Ecto neural progenitor cell (in vitro differentiated cells): ENCODE measurements at regions not wholly inside any gene's neighbourhood (a gene's known extent, or its start where the extent isn't known, plus 50 kb on each side); places are given as distances from the start of the nearest gene placed in this dataset.

Experiments
- DNase-seq: peaks from one replicate; pipeline ENCODE4 v3.0.0-alpha.2; 2018; ENCODE audit warnings: low spot score

DNA sequence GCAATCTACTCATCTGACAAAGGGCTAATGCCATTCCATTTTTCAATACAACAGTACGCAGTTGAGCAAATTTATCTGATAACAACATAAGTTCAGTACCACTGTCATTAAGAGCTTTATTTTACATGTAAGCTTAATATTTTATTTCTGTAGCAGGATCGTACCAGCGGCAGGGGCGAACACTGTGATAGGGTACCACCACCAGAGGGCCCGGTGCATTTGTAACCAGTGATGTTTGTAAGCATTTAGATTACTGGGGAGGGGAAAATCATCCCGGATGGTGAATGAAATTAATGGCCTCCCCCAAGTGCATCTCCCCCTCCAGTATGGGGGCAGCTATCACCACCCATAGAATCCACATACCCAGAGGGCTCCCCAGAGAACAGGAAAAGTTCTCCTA, 179.0 kb downstream of the ADGRA3 start:
- no peak for DNase-seq

DNA sequence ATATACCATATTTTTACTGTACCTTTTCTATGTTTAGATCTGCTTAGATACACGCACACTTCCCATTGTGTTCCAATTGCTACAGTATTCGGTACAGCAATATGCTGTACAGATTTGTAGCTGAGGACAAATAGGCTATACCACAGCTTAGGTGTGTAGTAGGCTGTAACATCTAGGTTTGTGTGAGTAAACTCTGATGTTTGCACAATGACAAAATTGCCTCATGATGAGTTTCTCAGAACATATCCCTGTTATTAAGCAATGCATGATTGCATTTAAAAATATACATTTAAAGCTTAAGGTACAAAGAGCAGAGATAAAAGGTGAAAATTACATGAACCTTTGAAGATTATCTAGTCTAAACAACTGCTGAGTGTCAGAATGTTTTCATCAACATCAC, 181.7 kb downstream of the ADGRA3 start:
- DNase-seq: no peak

DNA sequence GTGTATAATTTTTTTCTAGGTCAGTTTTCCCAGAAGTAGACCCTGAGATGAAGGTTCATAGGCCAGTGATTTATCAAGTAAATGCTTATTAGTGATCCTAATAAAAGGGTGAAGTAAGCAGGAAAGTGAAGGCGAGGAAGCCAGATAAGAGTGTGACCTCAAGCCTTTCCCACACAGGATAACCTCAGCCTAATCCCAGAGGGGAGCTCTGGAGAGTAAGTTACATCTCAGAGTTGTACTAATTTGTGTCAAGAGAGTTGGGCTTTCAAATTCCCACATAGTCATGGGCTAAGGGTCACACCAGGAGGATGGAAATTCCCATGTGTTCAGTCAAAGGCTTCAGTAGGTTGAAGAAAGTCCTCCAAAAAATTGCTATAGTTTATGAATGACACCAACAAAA, 191.4 kb downstream of the ADGRA3 start:
- DNase-seq: no peak

DNA sequence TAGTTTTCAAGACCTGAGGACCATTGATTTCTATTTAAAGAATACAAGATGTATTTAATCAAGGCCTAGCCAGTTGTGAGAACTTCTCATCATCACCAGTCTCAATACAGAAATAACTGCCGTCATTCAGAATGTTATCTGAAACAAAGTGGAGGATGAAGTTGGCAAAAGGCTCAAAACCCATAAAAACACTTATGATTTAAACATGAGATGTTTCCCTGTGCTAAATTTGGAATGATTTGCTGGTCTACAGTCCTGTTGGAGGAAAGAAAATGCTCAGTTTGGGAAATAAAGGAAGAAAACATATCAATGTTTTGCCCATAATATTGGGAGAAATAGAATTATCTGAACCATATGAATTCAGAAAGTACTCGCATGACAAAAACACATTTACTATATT, 192.2 kb downstream of the ADGRA3 start:
- no peak for DNase-seq

DNA sequence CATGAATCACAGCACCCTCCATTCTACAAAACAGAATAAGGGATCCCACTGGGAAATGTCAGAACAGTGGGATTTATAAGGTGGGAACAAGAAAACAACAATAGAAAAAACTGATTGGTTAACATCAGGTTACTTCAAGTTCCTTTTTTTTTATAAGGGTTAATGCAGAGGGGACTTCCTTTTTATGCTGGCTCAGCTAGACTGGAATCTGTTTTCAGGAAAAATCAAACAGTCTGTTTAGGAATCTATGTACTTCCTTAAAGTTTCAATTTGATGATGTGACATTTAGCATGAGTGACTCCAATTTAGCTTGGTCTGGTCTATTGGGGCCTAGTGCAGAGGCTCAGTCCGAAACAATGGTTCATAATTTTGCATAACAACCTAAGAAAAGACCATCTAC, 192.9 kb downstream of the ADGRA3 start:
- DNase-seq: no peak

- no peak for DNase-seq
Measured at GRCh38 chr4:22315628-22316027, 200.2 kb downstream of the ADGRA3 start.

GRCh38 chr4:22313976-22314375, 201.9 kb downstream of the ADGRA3 start:
- DNase-seq: no peak

DNA sequence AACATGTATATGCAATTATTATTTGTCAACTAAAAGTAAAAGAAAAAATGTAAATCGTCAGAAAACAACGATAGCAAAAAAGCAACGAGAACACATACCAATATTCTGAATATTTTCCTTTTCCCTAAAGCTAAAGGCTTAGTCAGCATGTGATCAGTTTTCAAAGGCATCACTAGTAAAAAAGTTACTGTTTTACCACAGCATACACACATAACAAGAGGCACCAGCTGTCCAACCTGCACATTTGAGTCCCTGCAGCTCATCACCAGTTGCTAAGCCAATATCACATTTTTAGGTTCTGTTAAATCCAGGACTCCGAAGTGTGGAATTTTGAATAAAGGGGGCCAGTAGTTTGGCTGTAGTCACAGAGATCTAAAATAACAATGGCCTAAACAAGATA, 203.8 kb downstream of the ADGRA3 start:
- DNase-seq: no peak

DNA sequence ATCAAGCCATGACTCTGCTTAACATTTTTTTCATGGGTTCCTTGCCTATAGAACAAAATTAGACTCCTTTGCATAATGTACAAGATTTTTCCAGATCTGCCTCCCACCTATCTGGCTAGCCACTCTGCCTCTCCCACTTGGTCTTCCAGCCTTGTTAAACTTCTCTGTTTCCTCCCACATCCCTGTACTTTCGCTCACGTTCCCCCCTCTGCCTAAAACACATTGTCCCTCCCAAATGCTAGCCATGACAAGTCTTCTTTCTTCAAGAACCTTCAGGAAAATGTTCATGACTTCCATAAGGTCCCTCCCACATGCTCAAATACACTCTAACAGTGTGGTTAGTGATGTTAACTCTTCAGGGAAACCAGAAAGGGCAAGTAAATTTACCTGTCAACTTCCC, 214.6 kb downstream of the ADGRA3 start:
- DNase-seq: no peak

- DNase-seq: no peak
Measured at GRCh38 chr4:22299678-22300077, 216.2 kb downstream of the ADGRA3 start.

DNA sequence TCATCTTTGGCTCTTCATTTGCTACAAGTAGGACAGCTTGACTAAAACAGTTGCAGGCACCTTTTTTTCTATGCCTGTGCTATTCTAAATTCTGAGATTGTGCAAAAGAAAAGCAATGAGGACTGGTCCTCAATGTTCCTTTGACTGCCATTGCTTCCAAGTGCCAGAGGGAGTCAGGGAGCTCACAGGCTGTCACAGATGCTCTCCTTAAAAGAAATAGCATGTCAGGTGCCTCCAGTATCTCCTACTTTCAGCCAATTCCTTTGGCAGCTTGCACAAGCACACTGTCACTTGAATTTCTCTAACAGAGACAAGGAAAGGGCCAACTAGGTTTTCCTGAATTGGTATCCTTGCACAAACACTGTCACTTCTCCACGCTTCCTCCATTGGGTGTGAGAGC, 228.2 kb downstream of the ADGRA3 start:
- DNase-seq: no peak

DNA sequence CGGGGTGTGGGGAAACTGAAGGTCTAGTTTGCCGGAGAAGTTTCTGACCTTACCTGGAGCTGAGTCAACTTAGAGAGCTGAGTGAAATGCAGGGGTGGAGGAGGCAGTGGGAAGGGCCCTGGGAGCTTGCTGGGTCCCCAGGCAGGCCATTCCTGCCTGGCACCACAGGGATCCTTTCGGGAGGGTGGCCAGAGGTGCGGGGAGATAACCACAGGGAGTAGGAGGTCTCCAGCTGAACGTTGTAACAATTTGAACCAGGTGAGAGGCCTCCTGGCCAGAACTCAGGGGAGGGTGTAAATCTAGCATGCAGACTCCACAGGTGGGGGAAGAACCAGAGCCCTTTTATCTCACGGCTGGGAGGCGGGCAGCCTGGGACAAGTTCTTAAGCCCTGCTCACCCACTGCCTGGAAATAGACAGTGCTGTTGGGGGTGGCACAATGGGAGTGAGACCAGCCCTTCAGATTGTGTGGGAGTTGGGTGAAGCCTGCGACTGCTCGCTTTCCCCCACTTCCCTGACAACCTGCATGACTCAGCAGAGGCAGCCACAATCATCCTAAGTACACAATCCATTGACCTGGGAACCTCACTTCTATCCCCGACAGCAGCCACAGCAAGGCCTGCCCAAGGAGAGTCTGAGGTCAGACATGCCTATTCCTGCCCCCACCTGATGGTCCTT, 247.4 kb downstream of the ADGRA3 start:
- no peak for DNase-seq

DNA sequence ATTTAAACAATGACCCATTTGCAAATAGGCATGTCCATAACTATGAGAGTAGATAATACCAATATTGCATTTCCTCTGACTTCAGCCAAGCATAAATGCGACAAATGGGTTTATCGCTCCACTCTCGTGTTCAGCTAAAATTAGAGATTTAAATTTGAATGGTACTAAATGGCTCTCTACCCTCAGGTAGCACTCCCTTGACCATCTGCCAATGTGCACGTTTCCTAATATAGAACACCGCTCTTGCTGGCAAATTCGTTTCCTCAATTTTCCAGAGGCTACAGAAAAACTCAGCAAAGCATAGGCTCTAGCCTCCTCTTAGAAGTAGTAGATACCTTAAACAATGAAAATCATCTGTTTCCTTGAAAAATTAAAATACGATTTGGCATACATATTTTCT, 251.6 kb downstream of the ADGRA3 start:
- DNase-seq: no peak

DNA sequence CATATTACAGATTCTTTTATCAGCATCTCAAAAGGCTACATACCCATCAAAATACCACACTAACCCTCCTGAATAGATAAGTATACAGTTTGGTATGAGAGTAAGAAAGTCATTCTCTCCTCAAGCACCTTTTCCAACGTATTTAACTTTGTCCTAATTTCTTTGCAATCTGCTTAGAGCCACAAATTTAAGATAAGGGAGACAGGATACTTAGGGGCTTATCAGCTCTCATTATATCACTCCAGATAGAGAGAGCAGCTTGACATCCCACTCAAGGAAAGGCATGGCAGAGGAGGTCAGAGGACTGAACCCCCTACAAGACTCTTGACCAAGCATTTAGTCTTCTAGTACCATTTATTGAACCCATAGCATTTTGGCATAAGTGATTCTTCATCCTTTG, 262.4 kb downstream of the ADGRA3 start:
- no peak for DNase-seq

GRCh38 chr4:22246847-22247246, 269.0 kb downstream of the ADGRA3 start:
- DNase-seq: no peak

DNA sequence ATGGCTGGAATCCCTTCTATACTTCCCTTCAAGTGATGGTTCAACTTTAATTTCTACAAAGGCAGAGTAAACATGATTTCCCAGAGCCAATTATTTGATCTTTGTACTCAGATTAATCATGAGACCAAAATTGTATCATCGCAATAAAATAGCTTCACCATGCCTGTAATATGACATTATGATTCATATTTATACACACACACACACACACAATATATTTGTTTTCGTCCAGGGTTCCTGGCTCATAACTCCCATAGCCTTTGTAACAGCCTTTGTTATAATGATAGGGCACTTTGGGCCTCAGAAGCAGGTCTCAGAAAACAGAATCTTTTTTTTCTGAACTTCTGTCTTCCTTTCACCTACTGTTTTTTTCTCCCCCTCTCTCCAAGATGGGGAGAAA, 270.6 kb downstream of the ADGRA3 start:
- no peak for DNase-seq

GRCh38 chr4:22241415-22241814, 274.5 kb downstream of the ADGRA3 start:
- no peak for DNase-seq

- DNase-seq: no peak
Measured at GRCh38 chr4:22240814-22241213, 275.1 kb downstream of the ADGRA3 start.

- DNase-seq: no peak
Measured at GRCh38 chr4:22238742-22239141, 277.1 kb downstream of the ADGRA3 start.

DNA sequence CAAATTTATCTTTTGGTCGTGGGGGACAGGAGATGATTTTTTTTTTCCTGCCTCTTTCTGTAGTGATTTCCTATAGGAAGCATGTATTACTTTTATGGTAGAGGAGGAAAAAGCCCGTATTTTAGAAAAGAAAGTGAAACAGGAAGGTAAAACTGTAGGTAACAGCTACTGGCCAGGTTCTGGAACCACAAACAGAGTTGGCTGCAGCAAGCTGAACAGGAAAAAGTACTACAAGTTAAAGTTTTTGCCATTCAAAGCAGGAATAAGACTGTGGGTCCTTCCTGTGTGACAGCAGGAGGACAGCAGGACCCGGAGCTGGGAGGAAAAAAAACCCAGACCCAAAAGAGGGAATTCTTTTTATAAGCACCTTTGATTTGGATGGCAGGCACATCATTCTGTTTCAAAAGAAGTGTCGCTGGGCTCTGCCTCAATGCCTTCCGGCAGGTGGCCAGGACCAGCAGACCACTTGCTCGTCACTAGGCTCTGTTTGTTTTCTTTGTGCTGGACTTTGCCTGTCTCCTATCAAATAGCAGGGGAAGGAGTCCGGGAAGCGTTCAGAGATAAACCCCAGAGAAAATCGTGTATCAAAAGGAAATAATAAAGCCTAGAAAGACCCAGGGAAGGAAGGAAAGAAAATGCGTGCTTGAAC, 277.9 kb downstream of the ADGRA3 start:
- no peak for DNase-seq

- peak; percentile 79 for DNase-seq
Measured at GRCh38 chr4:22237155-22237751, 278.6 kb downstream of the ADGRA3 start.

- no peak for DNase-seq
Measured at GRCh38 chr4:22235698-22236097, 280.2 kb downstream of the ADGRA3 start.

DNA sequence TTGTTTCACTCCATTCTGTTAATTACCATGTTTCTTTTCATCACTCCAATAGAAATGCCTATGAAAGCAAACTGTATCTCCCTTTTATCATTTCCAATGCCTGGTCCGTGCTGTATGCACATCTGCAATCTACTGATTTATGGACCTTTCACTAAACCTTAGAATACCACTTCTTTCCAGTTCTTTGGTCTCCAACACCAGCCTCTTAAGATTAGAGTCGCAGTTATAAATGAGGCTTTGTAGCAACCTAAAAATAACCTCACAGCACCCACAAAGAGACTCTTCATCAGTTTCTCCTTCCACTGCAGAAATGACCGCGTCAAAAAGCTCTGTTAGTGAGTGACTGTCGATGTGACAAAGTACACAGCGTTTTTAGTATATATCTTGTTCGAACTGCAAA, 282.6 kb downstream of the ADGRA3 start:
- no peak for DNase-seq

- no peak for DNase-seq
Measured at GRCh38 chr4:22220965-22221364, 272.4 kb upstream of the KCNIP4 start.
